ENCODE measurements at regions not wholly inside any gene's neighbourhood (a gene's known extent, or its start where the extent isn't known, plus 50 kb on each side); places are given as distances from the start of the nearest gene placed in this dataset.

- DNase-seq, result no peak
Observed at GRCh38 chrX:138298268-138298667, 413.2 kb downstream of the FGF13 start.

GRCh38 chrX:138345801-138346200 is 365.7 kb downstream of the FGF13 start:
- DNase-seq, result no peak

- DNase-seq, result no peak
Observed at GRCh38 chrX:138349351-138349750, 362.2 kb downstream of the FGF13 start.

- DNase-seq, result no peak
Observed at GRCh38 chrX:138378876-138379275, 332.6 kb downstream of the FGF13 start.

GRCh38 chrX:138408101-138408500 is 303.4 kb downstream of the FGF13 start:
- DNase-seq, result no peak

- DNase-seq, result no peak
Observed at GRCh38 chrX:138411048-138411447, 300.5 kb downstream of the FGF13 start.

All from NCI-H1694 (cell line).